ENCODE measurements at regions not wholly inside any gene's neighbourhood (a gene's known extent, or its start where the extent isn't known, plus 50 kb on each side); places are given as distances from the start of the nearest gene placed in this dataset.

GRCh38 chr2:8628179-8628865 is 53.5 kb upstream of the ID2 start:
- H3K9me3 ChIP-seq (ENCODE audit: insufficient read depth, low read length) = no peaks in the 10 kb centered on the region
- DNase-seq (ENCODE audit: low read depth, low spot score) = no peak
- H3K9ac ChIP-seq (ENCODE audit: insufficient read length, low read depth) = no peak overlapping the region
- TF ChIP-seq YY1 (IDR thresholded peaks at IDR 0.05; ENCODE audit: insufficient read depth, insufficient read length) (no peak), ZNF274 (IDR thresholded peaks at IDR 0.05; ENCODE audit: low read depth, low read length) (no peak), SUZ12 (IDR thresholded peaks at IDR 0.05; ENCODE audit: extremely low read depth, insufficient read depth, insufficient read length) (no peak)
- H3K4me3 ChIP-seq (ENCODE audit: insufficient read length, low read depth) = no peak overlapping the region
- H3K27me3 ChIP-seq (ENCODE audit: insufficient read depth, insufficient read length) = no peaks in the 10 kb centered on the region
- peaks cover 7% of the 10 kb centered on the region for H3K4me1 ChIP-seq (ENCODE audit: insufficient read depth, insufficient read length)
- no peaks in the 10 kb centered on the region for H3K36me3 ChIP-seq (ENCODE audit: insufficient read depth, insufficient read length, low read length)

GRCh38 chr2:8628866-8629209 is 53.0 kb upstream of the ID2 start:
- Histone ChIP-seq H3K27me3 (ENCODE audit: insufficient read depth, insufficient read length) (no peaks in the 10 kb centered on the region), H3K9ac (ENCODE audit: insufficient read length, low read depth) (no peak overlapping the region), H3K9me3 (ENCODE audit: insufficient read depth, low read length) (no peaks in the 10 kb centered on the region), H3K36me3 (ENCODE audit: insufficient read depth, insufficient read length, low read length) (no peaks in the 10 kb centered on the region), H3K4me1 (ENCODE audit: insufficient read depth, insufficient read length) (peaks cover 7% of the 10 kb centered on the region), H3K4me3 (ENCODE audit: insufficient read length, low read depth) (no peak overlapping the region)
- no peak for TF ChIP-seq ZNF274 (IDR thresholded peaks at IDR 0.05; ENCODE audit: low read depth, low read length)
- TF ChIP-seq SUZ12 (IDR thresholded peaks at IDR 0.05; ENCODE audit: extremely low read depth, insufficient read depth, insufficient read length) = no peak
- TF ChIP-seq YY1 (IDR thresholded peaks at IDR 0.05; ENCODE audit: insufficient read depth, insufficient read length) = no peak
- no peak for DNase-seq (ENCODE audit: low read depth, low spot score)

GRCh38 chr2:8629402-8629801 is 52.5 kb upstream of the ID2 start:
- Histone ChIP-seq H3K4me3 (ENCODE audit: insufficient read length, low read depth) (no peak overlapping the region), H3K36me3 (ENCODE audit: insufficient read depth, insufficient read length, low read length) (no peaks in the 10 kb centered on the region), H3K27me3 (ENCODE audit: insufficient read depth, insufficient read length) (no peaks in the 10 kb centered on the region), H3K4me1 (ENCODE audit: insufficient read depth, insufficient read length) (peaks cover 7% of the 10 kb centered on the region), H3K9ac (ENCODE audit: insufficient read length, low read depth) (no peak overlapping the region), H3K9me3 (ENCODE audit: insufficient read depth, low read length) (no peaks in the 10 kb centered on the region)
- no peak for DNase-seq (ENCODE audit: low read depth, low spot score)
- TF ChIP-seq ZNF274 (IDR thresholded peaks at IDR 0.05; ENCODE audit: low read depth, low read length) = no peak
- TF ChIP-seq SUZ12 (IDR thresholded peaks at IDR 0.05; ENCODE audit: extremely low read depth, insufficient read depth, insufficient read length) = no peak
- TF ChIP-seq YY1 (IDR thresholded peaks at IDR 0.05; ENCODE audit: insufficient read depth, insufficient read length) = no peak

GRCh38 chr2:8630676-8631464 is 51.0 kb upstream of the ID2 start:
- H3K4me1 ChIP-seq (ENCODE audit: insufficient read depth, insufficient read length) = peaks cover 10% of the 10 kb centered on the region
- no peaks in the 10 kb centered on the region for H3K36me3 ChIP-seq (ENCODE audit: insufficient read depth, insufficient read length, low read length)
- no peak overlapping the region for H3K9ac ChIP-seq (ENCODE audit: insufficient read length, low read depth)
- H3K27me3 ChIP-seq (ENCODE audit: insufficient read depth, insufficient read length) = no peaks in the 10 kb centered on the region
- no peak for TF ChIP-seq YY1 (IDR thresholded peaks at IDR 0.05; ENCODE audit: insufficient read depth, insufficient read length)
- no peak for TF ChIP-seq ZNF274 (IDR thresholded peaks at IDR 0.05; ENCODE audit: low read depth, low read length)
- TF ChIP-seq SUZ12 (IDR thresholded peaks at IDR 0.05; ENCODE audit: extremely low read depth, insufficient read depth, insufficient read length) = no peak
- no peak overlapping the region for H3K4me3 ChIP-seq (ENCODE audit: insufficient read length, low read depth)
- DNase-seq (ENCODE audit: low read depth, low spot score) = no peak
- H3K9me3 ChIP-seq (ENCODE audit: insufficient read depth, low read length) = no peaks in the 10 kb centered on the region

- Histone ChIP-seq H3K9me3 (ENCODE audit: insufficient read depth, low read length) (no peaks in the 10 kb centered on the region), H3K36me3 (ENCODE audit: insufficient read depth, insufficient read length, low read length) (no peaks in the 10 kb centered on the region), H3K4me3 (ENCODE audit: insufficient read length, low read depth) (no peak overlapping the region), H3K27me3 (ENCODE audit: insufficient read depth, insufficient read length) (no peaks in the 10 kb centered on the region), H3K4me1 (ENCODE audit: insufficient read depth, insufficient read length) (peaks cover 10% of the 10 kb centered on the region), H3K9ac (ENCODE audit: insufficient read length, low read depth) (no peak overlapping the region)
- DNase-seq (ENCODE audit: low read depth, low spot score) = no peak
- TF ChIP-seq YY1 (IDR thresholded peaks at IDR 0.05; ENCODE audit: insufficient read depth, insufficient read length) (no peak), ZNF274 (IDR thresholded peaks at IDR 0.05; ENCODE audit: low read depth, low read length) (no peak), SUZ12 (IDR thresholded peaks at IDR 0.05; ENCODE audit: extremely low read depth, insufficient read depth, insufficient read length) (no peak)
Measured at GRCh38 chr2:8631465-8632005, 50.3 kb upstream of the ID2 start.

Data from NT2/D1 (cell line).